Vagina (tissue), 2 donors: ENCODE measurements at regions not wholly inside any gene's neighbourhood (a gene's known extent, or its start where the extent isn't known, plus 50 kb on each side); places are given as distances from the start of the nearest gene placed in this dataset.

ENCODE experiments used
- DNase-seq, 2 donors: peaks; one replicate each; pipeline ENCODE4 v3.0.0-alpha.2; 2017; ENCODE audit errors: extremely low spot score in 2 of 2
- H3K27ac ChIP-seq: fragments of 200-600 bp; sonication (generic); one replicate; pipeline ENCODE4 v1.5.1; 2019
- H3K27me3 ChIP-seq: fragments of 200-600 bp; sonication (generic); one replicate; pipeline ENCODE4 v1.5.1; 2019
- H3K36me3 ChIP-seq, 2 donors: fragments of 200-600 bp; sonication (generic); one replicate each; pipeline ENCODE4 v1.5.1; 2017 to 2019
- H3K4me1 ChIP-seq: fragments of 200-600 bp; sonication (generic); one replicate; pipeline ENCODE4 v1.5.1; 2019
- H3K4me3 ChIP-seq, 2 donors: fragments of 200-600 bp; sonication (generic); 1 replicate in 1 of 2; 2 replicates in 1 of 2; pipeline ENCODE4 v1.5.1; 2016 to 2019
- H3K9me3 ChIP-seq: fragments of 200-600 bp; sonication (generic); one replicate; pipeline ENCODE4 v1.5.1; 2019
- POLR2A ChIP-seq, 2 donors: fragments of 450-650 bp; IDR thresholded peaks; one replicate each; pipeline ENCODE4 v1.6.1; 2017; ENCODE audit warnings: antibody characterized with exemption in 2 of 2, mild to moderate bottlenecking in 2 of 2, moderate library complexity in 2 of 2
- POLR2AphosphoS5 ChIP-seq, 2 donors: sonication (generic); formaldehyde crosslinking; IDR thresholded peaks; one replicate each; pipeline ENCODE4 v1.9.0; 2017; ENCODE audit warnings: antibody characterized with exemption in 2 of 2, mild to moderate bottlenecking in 2 of 2, low read depth in 1 of 2; ENCODE audit not compliant: insufficient read depth in 1 of 2
- intact Hi-C: fragments of 100-400 bp; cut with DNase I; formaldehyde crosslinking; loops from one replicate; pipeline ENCODE4 v1.15.1; 2023
- TF ChIP-seq, protein P1 (sequence below), 3 experiments: fragments of 450-650 bp in 2 of 3; fragments of 200-600 bp in 1 of 3; sonication (generic) in 1 of 3; IDR thresholded peaks; one replicate each; pipeline ENCODE4 v1.5.1; 2017 to 2019; ENCODE audit warnings: antibody characterized with exemption in 3 of 3, mild to moderate bottlenecking in 2 of 3, moderate library complexity in 2 of 3

DNA sequence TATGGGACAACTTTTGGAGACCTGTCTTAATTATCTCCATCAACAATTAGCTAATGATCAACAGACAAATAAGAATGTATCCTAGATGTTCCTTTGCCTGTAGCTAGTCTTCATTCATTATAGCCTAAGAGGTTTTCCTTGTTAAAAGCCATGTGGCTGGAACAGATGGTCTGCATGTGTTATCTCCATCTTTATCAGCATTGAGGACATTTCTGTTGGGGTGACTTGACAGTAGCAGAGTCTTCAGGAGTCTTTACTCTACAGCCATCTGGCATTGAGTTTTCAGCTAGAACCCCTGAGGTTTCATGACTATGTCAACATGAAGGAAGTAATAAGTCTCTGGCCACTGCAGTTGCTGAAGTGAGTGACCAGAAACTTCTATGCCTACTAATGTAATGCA, 106.6 kb upstream of the TLE4 start:
- DNase-seq, result no peak
- H3K27ac ChIP-seq, result no peak overlapping the region
- intact Hi-C loops, result no loop called here
- no peak overlapping the region for H3K4me3 ChIP-seq
- no peaks in the 10 kb centered on the region for H3K9me3 ChIP-seq
- no peaks in the 10 kb centered on the region for H3K36me3 ChIP-seq
- no peaks in the 10 kb centered on the region for H3K27me3 ChIP-seq
- TF ChIP-seq POLR2A (IDR thresholded peaks at IDR 0.05) (no peak), POLR2AphosphoS5 (IDR thresholded peaks at IDR 0.05; ENCODE audit: insufficient read depth in 1 of 2, low read depth in 1 of 2) (no peak)
- TF ChIP-seq, protein P1, sequence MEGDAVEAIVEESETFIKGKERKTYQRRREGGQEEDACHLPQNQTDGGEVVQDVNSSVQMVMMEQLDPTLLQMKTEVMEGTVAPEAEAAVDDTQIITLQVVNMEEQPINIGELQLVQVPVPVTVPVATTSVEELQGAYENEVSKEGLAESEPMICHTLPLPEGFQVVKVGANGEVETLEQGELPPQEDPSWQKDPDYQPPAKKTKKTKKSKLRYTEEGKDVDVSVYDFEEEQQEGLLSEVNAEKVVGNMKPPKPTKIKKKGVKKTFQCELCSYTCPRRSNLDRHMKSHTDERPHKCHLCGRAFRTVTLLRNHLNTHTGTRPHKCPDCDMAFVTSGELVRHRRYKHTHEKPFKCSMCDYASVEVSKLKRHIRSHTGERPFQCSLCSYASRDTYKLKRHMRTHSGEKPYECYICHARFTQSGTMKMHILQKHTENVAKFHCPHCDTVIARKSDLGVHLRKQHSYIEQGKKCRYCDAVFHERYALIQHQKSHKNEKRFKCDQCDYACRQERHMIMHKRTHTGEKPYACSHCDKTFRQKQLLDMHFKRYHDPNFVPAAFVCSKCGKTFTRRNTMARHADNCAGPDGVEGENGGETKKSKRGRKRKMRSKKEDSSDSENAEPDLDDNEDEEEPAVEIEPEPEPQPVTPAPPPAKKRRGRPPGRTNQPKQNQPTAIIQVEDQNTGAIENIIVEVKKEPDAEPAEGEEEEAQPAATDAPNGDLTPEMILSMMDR (IDR thresholded peaks at IDR 0.05), result no peak
- H3K4me1 ChIP-seq, result no peaks in the 10 kb centered on the region

DNA sequence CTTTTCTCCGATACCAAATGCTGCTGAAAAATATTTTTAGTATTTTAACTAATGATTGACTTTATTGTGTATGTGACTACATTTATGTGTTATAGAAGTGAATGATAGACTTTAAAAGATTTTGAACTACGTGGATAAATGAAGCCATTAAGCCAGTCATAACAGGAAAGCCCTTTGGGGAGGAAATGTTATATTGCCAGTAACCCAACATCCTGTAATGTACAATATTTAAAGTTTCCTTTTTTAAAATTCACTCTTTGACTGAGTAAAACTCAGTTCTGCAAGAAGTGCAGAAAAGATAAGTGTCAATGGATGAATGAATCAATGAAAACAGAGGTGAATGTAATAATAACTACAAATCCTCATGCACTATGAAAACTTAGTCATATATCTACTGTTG, 102.6 kb upstream of the TLE4 start:
- TF ChIP-seq POLR2AphosphoS5 (IDR thresholded peaks at IDR 0.05; ENCODE audit: insufficient read depth in 1 of 2, low read depth in 1 of 2), result no peak
- TF ChIP-seq, protein P1 (IDR thresholded peaks at IDR 0.05), result no peak
- H3K27me3 ChIP-seq, result no peaks in the 10 kb centered on the region
- no peak overlapping the region for H3K27ac ChIP-seq
- DNase-seq, result no peak
- no peaks in the 10 kb centered on the region for H3K9me3 ChIP-seq
- H3K4me1 ChIP-seq, result peaks cover 6% of the 10 kb centered on the region
- intact Hi-C loops, result no loop called here
- no peaks in the 10 kb centered on the region for H3K36me3 ChIP-seq
- no peak overlapping the region for H3K4me3 ChIP-seq

DNA sequence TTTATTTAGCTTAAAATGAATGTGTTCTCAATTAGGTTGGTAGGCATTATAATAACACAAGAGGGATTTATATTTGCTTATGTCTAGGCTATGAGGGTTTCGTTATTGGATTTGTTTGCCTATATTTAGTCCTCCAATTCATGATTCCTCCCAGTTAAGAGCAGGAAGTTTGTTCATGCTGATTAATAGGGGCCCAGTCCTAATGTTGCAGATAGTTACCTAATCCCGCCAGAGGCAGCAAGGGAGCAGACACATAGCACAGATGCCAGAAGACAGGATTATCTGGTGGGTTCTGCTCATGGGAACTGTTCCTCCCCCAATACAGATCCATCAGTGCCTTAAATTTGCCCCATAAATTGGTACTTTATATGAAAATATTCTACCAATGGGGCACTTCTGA, 100.8 kb upstream of the TLE4 start:
- Histone ChIP-seq H3K27ac (no peak overlapping the region), H3K27me3 (no peaks in the 10 kb centered on the region), H3K4me1 (peaks cover 6% of the 10 kb centered on the region), H3K9me3 (no peaks in the 10 kb centered on the region), H3K36me3 (no peaks in the 10 kb centered on the region), H3K4me3 (no peak overlapping the region)
- intact Hi-C loops, result no loop called here
- TF ChIP-seq POLR2AphosphoS5 (IDR thresholded peaks at IDR 0.05; ENCODE audit: insufficient read depth in 1 of 2, low read depth in 1 of 2), result no peak
- no peak for TF ChIP-seq POLR2A (IDR thresholded peaks at IDR 0.05)
- TF ChIP-seq, protein P1 (IDR thresholded peaks at IDR 0.05), result no peak
- DNase-seq, result no peak

DNA sequence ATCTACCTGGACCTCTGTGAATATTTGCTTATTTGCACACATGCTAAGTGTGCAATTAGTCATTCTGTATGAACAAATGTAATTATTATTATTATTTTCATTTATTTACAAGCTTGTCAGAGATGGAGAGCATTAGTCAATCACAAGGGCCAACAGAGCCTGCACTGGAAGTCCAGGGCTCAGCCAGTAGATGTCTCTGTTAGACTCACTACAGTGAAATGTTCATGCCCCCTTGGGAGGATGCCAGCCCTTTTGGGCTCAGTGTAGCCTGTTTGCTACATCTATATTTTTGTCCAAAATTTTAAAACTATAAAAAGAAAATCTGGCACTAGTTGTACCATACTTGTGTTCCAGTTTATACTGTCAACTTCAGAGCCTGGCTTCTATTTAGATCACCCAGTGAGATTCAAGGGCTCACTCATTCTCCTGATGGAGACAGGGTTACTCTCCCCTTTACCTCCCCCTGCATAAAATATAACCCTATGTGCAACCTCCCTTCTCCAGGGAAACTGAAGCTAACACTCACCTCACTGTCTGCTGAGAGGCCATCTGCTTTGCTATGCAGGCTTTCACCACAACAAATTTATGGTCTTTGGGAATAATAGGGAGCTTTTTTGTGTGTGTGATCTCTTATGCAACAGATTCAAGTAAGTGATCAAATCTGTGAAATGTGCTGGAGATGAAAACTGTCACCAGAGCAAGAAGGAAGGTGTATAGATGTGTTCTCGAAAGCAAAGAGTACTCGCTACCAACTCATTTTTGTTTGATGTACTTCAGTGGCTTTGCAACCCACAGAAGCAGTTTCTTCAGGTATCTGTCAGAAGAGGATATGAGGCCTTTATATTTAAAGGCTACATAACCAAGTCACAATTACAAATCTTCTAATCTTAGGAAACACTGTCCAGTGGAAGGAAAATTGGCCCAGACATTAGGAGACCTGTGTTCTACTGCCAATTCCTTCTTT, 99.9 kb upstream of the TLE4 start:
- Histone ChIP-seq H3K36me3 (no peaks in the 10 kb centered on the region), H3K27me3 (no peaks in the 10 kb centered on the region), H3K4me3 (no peak overlapping the region), H3K27ac (no peak overlapping the region), H3K9me3 (no peaks in the 10 kb centered on the region), H3K4me1 (peaks cover 6% of the 10 kb centered on the region)
- TF ChIP-seq POLR2AphosphoS5 (IDR thresholded peaks at IDR 0.05; ENCODE audit: insufficient read depth in 1 of 2, low read depth in 1 of 2) (no peak), POLR2A (IDR thresholded peaks at IDR 0.05) (no peak)
- TF ChIP-seq, protein P1 (IDR thresholded peaks at IDR 0.05), result no peak
- no peak for DNase-seq
- intact Hi-C loops, result no loop called here

DNA sequence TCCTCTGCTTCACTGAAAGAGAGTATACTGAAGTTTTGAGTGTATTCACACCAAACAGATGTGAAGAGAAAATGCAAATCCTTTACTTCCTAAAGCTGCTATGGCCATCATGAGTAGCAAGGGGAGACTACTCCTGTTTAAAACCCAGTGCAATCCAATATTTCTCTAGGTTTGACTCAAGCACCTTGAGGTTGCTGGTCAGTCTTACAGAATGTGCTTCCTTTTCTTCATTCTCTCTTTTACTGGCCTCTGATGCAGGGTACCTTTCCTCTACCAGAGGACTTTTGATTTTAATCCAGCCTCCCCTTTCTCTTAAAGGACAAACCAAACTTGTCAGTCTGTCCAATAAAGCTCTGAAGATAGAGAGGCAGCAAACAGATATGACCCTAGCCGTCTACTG, 98.1 kb upstream of the TLE4 start:
- no peak for TF ChIP-seq POLR2A (IDR thresholded peaks at IDR 0.05)
- no peak for TF ChIP-seq POLR2AphosphoS5 (IDR thresholded peaks at IDR 0.05; ENCODE audit: insufficient read depth in 1 of 2, low read depth in 1 of 2)
- TF ChIP-seq, protein P1 (IDR thresholded peaks at IDR 0.05), result no peak
- intact Hi-C loops, result no loop called here

More for the DNA sequence above, 98.1 kb upstream of the TLE4 start:
- no peak overlapping the region for H3K4me3 ChIP-seq
- DNase-seq, result no peak
- no peaks in the 10 kb centered on the region for H3K36me3 ChIP-seq
- H3K4me1 ChIP-seq, result peaks cover 6% of the 10 kb centered on the region
- no peak overlapping the region for H3K27ac ChIP-seq
- no peaks in the 10 kb centered on the region for H3K27me3 ChIP-seq
- no peaks in the 10 kb centered on the region for H3K9me3 ChIP-seq
